MM.1S (cell line): ENCODE measurements at regions not wholly inside any gene's neighbourhood (a gene's known extent, or its start where the extent isn't known, plus 50 kb on each side); places are given as distances from the start of the nearest gene placed in this dataset.

Experiments
- DNase-seq: peaks from one replicate; pipeline ENCODE4 v3.0.0-alpha.2; 2015
- H2AFZ ChIP-seq: fragments of 300-600 bp; sonication (generic); 2 replicates; pipeline ENCODE4 v1.6.0; 2016; ENCODE audit warnings: antibody characterized with exemption, low read length
- H3F3A ChIP-seq: fragments of 300-600 bp; sonication (generic); 2 replicates; pipeline ENCODE4 v1.6.1; 2016; ENCODE audit warnings: mild to moderate bottlenecking, antibody characterized with exemption, low read length, moderate library complexity, mixed read lengths; ENCODE audit not compliant: insufficient read depth
- H3K27ac ChIP-seq: fragments of 300-600 bp; sonication (generic); 2 replicates; pipeline ENCODE4 v1.5.1; 2016; ENCODE audit warnings: mild to moderate bottlenecking, low read length
- H3K27me3 ChIP-seq: fragments of 300-600 bp; sonication (generic); replicated peaks from 2 replicates; pipeline ENCODE4 v1.6.0; 2016; ENCODE audit warnings: low read length; ENCODE audit not compliant: insufficient read depth
- H3K36me3 ChIP-seq: fragments of 300-600 bp; sonication (generic); replicated peaks from 2 replicates; pipeline ENCODE4 v1.6.1; 2016; ENCODE audit warnings: mild to moderate bottlenecking, low read length, mixed read lengths; ENCODE audit not compliant: insufficient read depth
- H3K4me1 ChIP-seq: fragments of 300-600 bp; sonication (generic); 2 replicates; pipeline ENCODE4 v1.6.1; 2016; ENCODE audit warnings: low read length, mixed read lengths
- H3K4me2 ChIP-seq: fragments of 300-600 bp; sonication (generic); 2 replicates; pipeline ENCODE4 v1.6.0; 2016; ENCODE audit warnings: low read depth, low read length
- H3K4me3 ChIP-seq: fragments of 300-600 bp; sonication (generic); 2 replicates; pipeline ENCODE4 v1.5.1; 2016; ENCODE audit warnings: low read length, mixed read lengths
- H3K79me2 ChIP-seq: fragments of 300-600 bp; sonication (generic); 2 replicates; pipeline ENCODE4 v1.6.1; 2016; ENCODE audit warnings: mixed run types, low read length, mixed read lengths
- H3K9ac ChIP-seq: fragments of 300-600 bp; sonication (generic); 2 replicates; pipeline ENCODE4 v1.6.1; 2016; ENCODE audit warnings: low read length, mixed read lengths
- H3K9me2 ChIP-seq: fragments of 300-600 bp; sonication (generic); replicated peaks from 2 replicates; pipeline ENCODE4 v1.6.1; 2016; ENCODE audit warnings: mild to moderate bottlenecking, low read length, mixed read lengths; ENCODE audit not compliant: insufficient read depth
- H3K9me3 ChIP-seq: fragments of 300-600 bp; sonication (generic); replicated peaks from 2 replicates; pipeline ENCODE4 v1.6.1; 2016; ENCODE audit warnings: mild to moderate bottlenecking, low read length, mixed read lengths; ENCODE audit not compliant: insufficient read depth
- H4K20me1 ChIP-seq: fragments of 300-600 bp; sonication (generic); 2 replicates; pipeline ENCODE4 v1.6.1; 2016; ENCODE audit warnings: mild to moderate bottlenecking, low read length, moderate library complexity, mixed read lengths; ENCODE audit not compliant: insufficient read depth
- EZH2 ChIP-seq: fragments of 300-600 bp; sonication (generic); optimal IDR thresholded peaks from 2 replicates; pipeline ENCODE3; 2017; ENCODE audit warnings: low read depth, mild to moderate bottlenecking, antibody characterized with exemption, low read length, mixed read lengths
- EZH2phosphoT487 ChIP-seq: fragments of 300-600 bp; sonication (generic); IDR thresholded peaks from 2 replicates; pipeline ENCODE4 v1.6.1; 2018; ENCODE audit warnings: antibody characterized with exemption, low read length
- TF ChIP-seq, protein P1 (sequence below): fragments of 300-600 bp; sonication (generic); IDR thresholded peaks from 2 replicates; pipeline ENCODE4 v1.5.1; 2016; ENCODE audit warnings: antibody characterized with exemption, low read length, mixed read lengths

GRCh38 chr2:30326497-30326896 is 95.2 kb downstream of the LBH start:
- Histone ChIP-seq H3F3A (no peaks in the 10 kb centered on the region), H2AFZ (no peak overlapping the region), H3K27me3 (no peaks in the 10 kb centered on the region), H4K20me1 (no peaks in the 10 kb centered on the region), H3K36me3 (no peaks in the 10 kb centered on the region), H3K4me1 (no peaks in the 10 kb centered on the region), H3K4me2 (no peak overlapping the region), H3K4me3 (no peak overlapping the region), H3K9ac (no peak overlapping the region), H3K27ac (no peak overlapping the region), H3K79me2 (no peaks in the 10 kb centered on the region), H3K9me3 (no peaks in the 10 kb centered on the region), H3K9me2 (no peaks in the 10 kb centered on the region)
- no peak for DNase-seq
- TF ChIP-seq, protein P1, sequence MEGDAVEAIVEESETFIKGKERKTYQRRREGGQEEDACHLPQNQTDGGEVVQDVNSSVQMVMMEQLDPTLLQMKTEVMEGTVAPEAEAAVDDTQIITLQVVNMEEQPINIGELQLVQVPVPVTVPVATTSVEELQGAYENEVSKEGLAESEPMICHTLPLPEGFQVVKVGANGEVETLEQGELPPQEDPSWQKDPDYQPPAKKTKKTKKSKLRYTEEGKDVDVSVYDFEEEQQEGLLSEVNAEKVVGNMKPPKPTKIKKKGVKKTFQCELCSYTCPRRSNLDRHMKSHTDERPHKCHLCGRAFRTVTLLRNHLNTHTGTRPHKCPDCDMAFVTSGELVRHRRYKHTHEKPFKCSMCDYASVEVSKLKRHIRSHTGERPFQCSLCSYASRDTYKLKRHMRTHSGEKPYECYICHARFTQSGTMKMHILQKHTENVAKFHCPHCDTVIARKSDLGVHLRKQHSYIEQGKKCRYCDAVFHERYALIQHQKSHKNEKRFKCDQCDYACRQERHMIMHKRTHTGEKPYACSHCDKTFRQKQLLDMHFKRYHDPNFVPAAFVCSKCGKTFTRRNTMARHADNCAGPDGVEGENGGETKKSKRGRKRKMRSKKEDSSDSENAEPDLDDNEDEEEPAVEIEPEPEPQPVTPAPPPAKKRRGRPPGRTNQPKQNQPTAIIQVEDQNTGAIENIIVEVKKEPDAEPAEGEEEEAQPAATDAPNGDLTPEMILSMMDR, result no peak
- TF ChIP-seq EZH2 (no peak), EZH2phosphoT487 (no peak)

GRCh38 chr2:30331038-30331437 is 99.7 kb downstream of the LBH start:
- Histone ChIP-seq H4K20me1 (no peaks in the 10 kb centered on the region), H3K4me3 (no peak overlapping the region), H3F3A (peaks cover 6% of the 10 kb centered on the region; the same call in 1 of the 2 replicates), H3K36me3 (no peaks in the 10 kb centered on the region), H3K27ac (no peak overlapping the region), H3K9me2 (no peaks in the 10 kb centered on the region), H3K9me3 (no peaks in the 10 kb centered on the region), H3K9ac (no peak overlapping the region), H3K27me3 (no peaks in the 10 kb centered on the region), H2AFZ (no peak overlapping the region), H3K79me2 (no peaks in the 10 kb centered on the region), H3K4me2 (no peak overlapping the region), H3K4me1 (peaks cover 17% of the 10 kb centered on the region)
- TF ChIP-seq EZH2 (no peak), EZH2phosphoT487 (no peak)
- no peak for DNase-seq

DNA sequence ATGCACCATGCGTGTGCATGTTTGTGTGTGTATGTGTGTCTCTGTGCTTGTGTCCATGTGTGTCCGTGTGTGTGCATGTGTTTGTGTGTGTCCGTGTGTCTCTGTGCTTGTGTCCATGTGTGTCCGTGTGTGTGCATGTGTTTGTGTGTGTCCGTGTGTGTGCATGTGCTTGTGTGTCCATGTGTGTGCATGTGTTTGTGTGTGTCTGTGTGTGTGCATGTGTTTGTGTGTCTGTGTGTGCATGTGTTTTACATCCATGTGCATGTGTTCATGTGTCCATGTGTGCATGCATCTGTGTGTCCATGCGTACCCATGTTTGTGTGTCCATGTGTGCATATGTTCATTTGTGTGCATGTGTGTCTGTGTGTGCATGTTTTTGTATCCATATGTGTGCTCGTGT is 100.5 kb downstream of the LBH start:
- H3K4me3 ChIP-seq, result no peak overlapping the region
- H3K9me3 ChIP-seq, result no peaks in the 10 kb centered on the region
- peaks cover 25% of the 10 kb centered on the region for H3K4me1 ChIP-seq
- peaks cover 15% of the 10 kb centered on the region for H3F3A ChIP-seq
- H4K20me1 ChIP-seq, result no peaks in the 10 kb centered on the region
- no peaks in the 10 kb centered on the region for H3K27me3 ChIP-seq
- no peaks in the 10 kb centered on the region for H3K36me3 ChIP-seq
- H3K9ac ChIP-seq, result no peak overlapping the region
- H3K4me2 ChIP-seq, result no peak overlapping the region
- DNase-seq, result no peak
- H3K79me2 ChIP-seq, result no peaks in the 10 kb centered on the region
- no peak overlapping the region for H2AFZ ChIP-seq
- H3K9me2 ChIP-seq, result no peaks in the 10 kb centered on the region
- TF ChIP-seq EZH2 (no peak), EZH2phosphoT487 (no peak)
- TF ChIP-seq, protein P1, result no peak
- H3K27ac ChIP-seq, result no peak overlapping the region

DNA sequence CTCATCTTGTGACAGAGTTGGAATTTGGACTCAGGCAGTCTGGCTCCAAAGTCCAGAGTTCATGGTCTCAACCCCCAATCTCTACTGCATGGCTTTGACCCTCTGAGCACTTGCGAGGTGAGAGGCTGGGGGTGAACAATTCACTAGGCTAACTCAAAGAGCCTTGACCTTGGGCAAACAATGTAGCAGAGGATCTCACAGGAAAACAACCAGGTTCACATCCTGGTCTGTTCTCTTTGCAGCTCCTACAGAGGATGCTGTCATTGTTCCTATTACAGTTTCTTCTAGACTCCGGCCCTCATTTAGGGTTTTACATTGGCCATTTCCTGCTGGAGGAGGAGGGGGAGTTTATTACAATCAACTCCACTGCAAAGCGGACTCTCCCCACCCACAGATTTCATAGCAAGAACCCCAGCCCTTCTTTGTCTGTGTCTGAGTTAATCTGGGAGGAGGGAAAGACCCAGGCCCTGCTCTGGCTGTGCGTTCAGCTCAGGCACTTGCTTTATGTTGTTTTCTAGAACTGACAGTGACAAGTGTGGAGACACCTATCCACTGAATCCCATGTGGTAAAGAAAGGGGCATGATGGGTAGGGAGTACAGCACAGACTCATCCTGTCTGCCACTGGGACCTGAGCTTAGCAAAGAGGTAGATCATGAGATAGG is 101.6 kb downstream of the LBH start:
- Histone ChIP-seq H3K9me3 (no peaks in the 10 kb centered on the region), H3K4me2 (no peak overlapping the region), H4K20me1 (no peaks in the 10 kb centered on the region), H3K4me1 (peaks cover 33% of the 10 kb centered on the region), H3K27ac (no peak overlapping the region), H3K9me2 (no peaks in the 10 kb centered on the region), H3K9ac (no peak overlapping the region), H3K36me3 (no peaks in the 10 kb centered on the region), H3K79me2 (no peaks in the 10 kb centered on the region), H3F3A (peaks cover 25% of the 10 kb centered on the region), H3K4me3 (no peak overlapping the region), H3K27me3 (no peaks in the 10 kb centered on the region), H2AFZ (no peak overlapping the region)
- DNase-seq, result no peak
- TF ChIP-seq, protein P1, result no peak
- TF ChIP-seq EZH2, result no peak
- no peak for TF ChIP-seq EZH2phosphoT487
